Pancreas (tissue), 10 donors: ENCODE measurements at regions not wholly inside any gene's neighbourhood (a gene's known extent, or its start where the extent isn't known, plus 50 kb on each side); places are given as distances from the start of the nearest gene placed in this dataset.

ENCODE experiments used
- ATAC-seq, 4 donors: fragments of 200-7000 bp; cut with Tn5 transposase; one replicate each; pipeline versions ENCODE4 v1.8.0 to v1.9.1; 2020; ENCODE audit warnings: mild to moderate bottlenecking in 4 of 4, moderate library complexity in 4 of 4
- DNase-seq, 6 donors: peaks; one replicate each; pipeline ENCODE4 v3.0.0-alpha.2; 2020
- FAIRE-seq: peaks from 2 replicates; lab custom pipeline; 2012; peaks lifted over from hg19 to GRCh38; lab: Jason Lieb, UNC
- H3K27ac ChIP-seq, 4 donors: fragments of 200-600 bp; sonication (generic); 1 replicate in 3 of 4; 2 replicates in 1 of 4; pipeline versions ENCODE4 v1.5.0 to v1.8.0; 2020
- H3K27me3 ChIP-seq, 4 donors: fragments of 200-600 bp; one replicate each; pipeline ENCODE4 v1.8.0; 2021
- H3K36me3 ChIP-seq, 3 donors: fragments of 200-600 bp; sonication (generic) in 1 of 3; one replicate each; pipeline versions ENCODE4 v1.5.0 to v1.8.0; 2020 to 2021
- H3K4me1 ChIP-seq, 3 donors: fragments of 200-600 bp; one replicate each; pipeline ENCODE4 v1.8.0; 2021
- H3K4me3 ChIP-seq, 4 donors: fragments of 200-600 bp; sonication (generic) in 2 of 4; one replicate each; pipeline versions ENCODE4 v1.5.0 to v1.8.0; 2020 to 2021
- H3K9me3 ChIP-seq, 4 donors: fragments of 200-600 bp; one replicate each; pipeline ENCODE4 v1.8.0; 2021
- WGBS, 2 donors: extraction: QIAGEN DNeasy Blood & Tissue Kit; methylation state at CpG; one replicate each; pipeline ENCODE4 v1.1.7; 2013; 5-methylcytosine and 5-hydroxymethylcytosine counted together
- intact Hi-C, 3 donors: fragments of 100-400 bp; cut with DNase I; formaldehyde crosslinking; loops; one replicate each; pipeline versions ENCODE4 v1.11.1 to v1.14.2; 2022
- TF ChIP-seq, protein P1 (sequence below), 4 donors: fragments of 200-600 bp; sonication (generic) in 3 of 4; IDR thresholded peaks; one replicate each; pipeline versions ENCODE4 v1.5.0 to v1.8.0; 2021; ENCODE audit warnings: antibody characterized with exemption in 4 of 4
- donor health status: healthy with polysubstance abuse.
- donor health status: DM: no; HTN: no; CAD: no; lungs with moderate emphysema.
- donor health status: DM: no; HTN: no; CAD: no.
- donor health status: control.
- donor health status: control.
- donor health status: Bipolar disorder and iron deficiency.
- donor health status: DM: yes; HTN: yes; CAD: no.
- donor health status: DM: no; HTN: no; CAD: no.
- donor health status: DM: no; HTN: no; CAD: no.
- donor health status: DM: yes; HTN: yes; CAD: no.

DNA sequence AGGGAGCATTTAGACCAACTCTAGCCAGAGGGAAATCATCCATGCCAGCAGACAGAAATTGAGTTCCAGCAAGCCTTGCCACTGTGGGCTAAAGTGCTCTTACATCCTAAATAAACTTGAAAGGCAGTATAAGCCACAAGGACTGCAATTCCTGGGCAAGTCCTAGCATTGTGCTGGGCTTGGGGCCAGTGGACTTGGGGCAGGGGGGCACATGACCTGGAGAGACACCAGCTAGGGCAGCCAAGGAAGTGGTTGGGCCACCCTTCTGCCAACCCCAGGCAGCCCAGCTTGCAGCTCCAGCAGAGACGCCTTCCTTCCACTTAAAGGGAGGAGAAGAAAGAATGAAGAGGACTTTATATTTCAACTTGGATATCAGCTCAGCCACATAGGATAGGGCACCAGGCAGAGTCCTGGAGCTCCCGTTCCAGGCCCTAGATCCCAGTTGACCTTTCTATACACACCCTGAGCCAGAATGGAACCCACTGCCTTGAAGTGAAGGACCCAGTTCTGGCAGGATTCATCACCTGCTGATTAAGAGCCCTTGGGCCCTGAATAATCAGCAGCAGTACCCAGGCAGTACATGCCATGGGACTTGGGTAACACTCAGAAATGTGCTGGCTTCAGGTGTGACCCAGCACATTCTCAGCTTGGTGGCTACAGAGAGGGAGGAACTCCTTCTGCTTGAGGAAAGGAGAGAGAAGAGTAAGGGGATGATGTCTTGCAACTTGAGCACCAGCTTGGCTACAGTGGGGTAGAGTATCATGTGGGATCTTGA, 153.0 kb downstream of the GNAI1 start:
- Histone ChIP-seq H3K4me3 (no peak overlapping the region), H3K36me3 (no peaks in the 10 kb centered on the region), H3K9me3 (no peaks in the 10 kb centered on the region), H3K27ac (no peak overlapping the region), H3K4me1 (peaks cover 0 to 6% (median 0%) of the 10 kb centered on the region in 3 donors), H3K27me3 (no peaks in the 10 kb centered on the region)
- WGBS, 2 donors, result 83 to 96% methylated on average over 2 of the region's 2 CpGs
- DNase-seq (no peak), FAIRE-seq (no peak), ATAC-seq (no peak)
- intact Hi-C loops, result no loop called here
- TF ChIP-seq, protein P1, sequence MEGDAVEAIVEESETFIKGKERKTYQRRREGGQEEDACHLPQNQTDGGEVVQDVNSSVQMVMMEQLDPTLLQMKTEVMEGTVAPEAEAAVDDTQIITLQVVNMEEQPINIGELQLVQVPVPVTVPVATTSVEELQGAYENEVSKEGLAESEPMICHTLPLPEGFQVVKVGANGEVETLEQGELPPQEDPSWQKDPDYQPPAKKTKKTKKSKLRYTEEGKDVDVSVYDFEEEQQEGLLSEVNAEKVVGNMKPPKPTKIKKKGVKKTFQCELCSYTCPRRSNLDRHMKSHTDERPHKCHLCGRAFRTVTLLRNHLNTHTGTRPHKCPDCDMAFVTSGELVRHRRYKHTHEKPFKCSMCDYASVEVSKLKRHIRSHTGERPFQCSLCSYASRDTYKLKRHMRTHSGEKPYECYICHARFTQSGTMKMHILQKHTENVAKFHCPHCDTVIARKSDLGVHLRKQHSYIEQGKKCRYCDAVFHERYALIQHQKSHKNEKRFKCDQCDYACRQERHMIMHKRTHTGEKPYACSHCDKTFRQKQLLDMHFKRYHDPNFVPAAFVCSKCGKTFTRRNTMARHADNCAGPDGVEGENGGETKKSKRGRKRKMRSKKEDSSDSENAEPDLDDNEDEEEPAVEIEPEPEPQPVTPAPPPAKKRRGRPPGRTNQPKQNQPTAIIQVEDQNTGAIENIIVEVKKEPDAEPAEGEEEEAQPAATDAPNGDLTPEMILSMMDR (IDR thresholded peaks at IDR 0.05), result no peak

DNA sequence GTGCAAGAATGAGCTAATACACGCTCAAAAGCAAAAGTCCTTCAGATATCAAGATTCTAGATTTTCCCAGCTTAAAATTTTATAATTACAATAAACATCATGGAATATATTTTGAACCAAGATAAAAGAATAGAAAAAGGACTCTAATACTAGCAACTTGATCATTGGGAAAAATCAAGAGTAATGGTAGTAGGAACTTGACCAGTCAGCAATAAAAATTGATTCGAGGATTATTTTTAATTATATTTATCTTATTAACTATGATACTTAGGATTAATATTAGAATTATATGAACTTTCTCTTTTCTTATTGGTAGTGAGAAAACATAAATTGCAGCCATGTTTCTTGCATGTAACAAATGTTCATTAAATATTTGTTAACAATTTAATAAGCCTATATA, 152.0 kb downstream of the GNAI1 start:
- Histone ChIP-seq H3K27ac (no peak overlapping the region), H3K27me3 (no peaks in the 10 kb centered on the region), H3K36me3 (no peaks in the 10 kb centered on the region), H3K4me3 (no peak overlapping the region), H3K9me3 (no peaks in the 10 kb centered on the region), H3K4me1 (peaks cover 0 to 6% (median 0%) of the 10 kb centered on the region in 3 donors)
- DNase-seq (no peak), FAIRE-seq (no peak), ATAC-seq (no peak)
- intact Hi-C loops, result no loop called here
- TF ChIP-seq, protein P1 (IDR thresholded peaks at IDR 0.05), result no peak
- WGBS, 2 donors, result 84 to 89% methylated on average over 2 of the region's 2 CpGs

DNA sequence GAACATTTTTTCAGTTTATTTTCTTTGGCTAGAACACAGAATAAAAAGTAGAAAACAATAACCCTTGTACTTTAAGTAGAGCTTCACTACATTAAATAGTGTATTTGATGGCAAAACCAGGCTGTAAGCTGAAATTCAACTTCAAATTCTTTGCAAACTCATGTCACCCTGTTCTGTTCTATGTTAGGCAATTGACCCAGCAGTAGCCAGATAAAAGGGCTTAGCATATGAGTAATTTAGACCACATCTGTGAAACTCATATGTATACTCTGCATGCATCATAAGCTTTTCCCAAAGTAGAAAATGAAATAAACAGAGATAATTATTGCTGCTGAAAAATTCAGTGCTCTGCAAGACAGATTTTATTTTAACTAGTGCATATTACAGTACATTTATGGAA, 150.2 kb downstream of the GNAI1 start:
- H3K9me3 ChIP-seq, result no peaks in the 10 kb centered on the region
- no peak overlapping the region for H3K27ac ChIP-seq
- intact Hi-C loops, result no loop called here
- peaks cover 0 to 11% (median 5%) of the 10 kb centered on the region in 3 donors for H3K4me1 ChIP-seq
- H3K4me3 ChIP-seq, result no peak overlapping the region
- FAIRE-seq (no peak), ATAC-seq (peak in 1 of 4 donors; percentile 40), DNase-seq (no peak)
- no peaks in the 10 kb centered on the region for H3K36me3 ChIP-seq
- TF ChIP-seq, protein P1 (IDR thresholded peaks at IDR 0.05), result no peak
- H3K27me3 ChIP-seq, result no peaks in the 10 kb centered on the region

DNA sequence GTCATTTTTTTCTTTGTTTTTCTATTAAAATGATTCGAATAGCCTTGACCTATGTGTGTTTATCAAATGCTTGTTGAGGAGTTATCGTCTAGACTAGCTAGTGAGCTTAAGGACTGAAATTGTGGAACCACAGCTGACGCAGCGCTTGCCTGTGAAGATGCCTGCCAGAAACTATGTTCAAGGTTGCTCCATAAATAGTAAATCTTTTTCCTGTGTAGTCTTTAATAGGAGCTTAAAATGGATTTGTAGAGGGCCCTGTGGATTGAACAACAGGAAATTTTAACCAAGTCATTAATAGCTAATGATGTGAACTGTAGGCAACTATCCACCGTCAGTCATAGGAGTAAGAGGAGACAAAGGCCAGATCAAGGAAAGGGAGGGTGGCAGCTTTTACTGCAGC, 145.1 kb downstream of the GNAI1 start:
- 13 to 14% methylated on average over 5 of the region's 5 CpGs for WGBS, 2 donors
- Histone ChIP-seq H3K27me3 (no peaks in the 10 kb centered on the region), H3K4me3 (no peak overlapping the region), H3K27ac (peak overlapping the region in 2 of 4 donors; percentile 1 to 21), H3K9me3 (no peaks in the 10 kb centered on the region), H3K36me3 (no peaks in the 10 kb centered on the region), H3K4me1 (peaks cover 8 to 28% (median 27%) of the 10 kb centered on the region in 3 donors)
- DNase-seq (peak in 1 of 6 donors; percentile 27), FAIRE-seq (no peak), ATAC-seq (peak; percentile 43 to 84 (median 76))
- intact Hi-C loops, result no loop called here
- TF ChIP-seq, protein P1 (IDR thresholded peaks at IDR 0.05), result no peak

DNA sequence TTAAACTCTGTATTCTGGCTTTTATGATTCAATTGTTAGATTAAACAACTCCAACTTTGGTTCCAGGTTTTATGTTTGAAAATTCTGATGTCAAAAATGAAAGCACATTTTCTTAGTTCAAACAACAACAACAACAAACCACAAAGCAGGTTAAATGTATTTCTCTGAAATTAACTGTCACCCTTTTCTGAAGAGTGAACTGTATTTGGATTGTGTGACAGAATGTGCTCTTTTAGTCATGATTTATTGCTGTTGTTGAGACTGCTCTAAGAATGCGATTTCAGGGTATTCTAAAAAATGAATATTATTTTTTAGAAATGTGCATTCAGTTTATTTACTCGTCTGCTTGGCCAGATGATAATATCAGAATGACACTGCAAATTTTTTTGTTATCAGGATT, 144.1 kb downstream of the GNAI1 start:
- H3K4me3 ChIP-seq, result no peak overlapping the region
- FAIRE-seq, result no peak
- no peaks in the 10 kb centered on the region for H3K27me3 ChIP-seq
- WGBS, 2 donors, result 71 to 73% methylated on average over 2 of the region's 2 CpGs
- DNase-seq, result no peak
- intact Hi-C loops, result no loop called here
- ATAC-seq, result no peak
- TF ChIP-seq, protein P1 (IDR thresholded peaks at IDR 0.05), result no peak
- no peak overlapping the region for H3K27ac ChIP-seq
- H3K9me3 ChIP-seq, result no peaks in the 10 kb centered on the region
- no peaks in the 10 kb centered on the region for H3K36me3 ChIP-seq
- H3K4me1 ChIP-seq, result peaks cover 8 to 28% (median 27%) of the 10 kb centered on the region in 3 donors
